Activated gamma-delta T cell treated with anti-CD3 and anti-CD28 coated beads, Interleukin-2, amount 50 U/mL, for 16 hours (primary cell): ENCODE measurements at regions not wholly inside any gene's neighbourhood (a gene's known extent, or its start where the extent isn't known, plus 50 kb on each side); places are given as distances from the start of the nearest gene placed in this dataset.

ENCODE experiments used
- DNase-seq: peaks from one replicate; pipeline ENCODE4 v3.0.0-alpha.2; 2020; ENCODE audit warnings: low read depth

DNA sequence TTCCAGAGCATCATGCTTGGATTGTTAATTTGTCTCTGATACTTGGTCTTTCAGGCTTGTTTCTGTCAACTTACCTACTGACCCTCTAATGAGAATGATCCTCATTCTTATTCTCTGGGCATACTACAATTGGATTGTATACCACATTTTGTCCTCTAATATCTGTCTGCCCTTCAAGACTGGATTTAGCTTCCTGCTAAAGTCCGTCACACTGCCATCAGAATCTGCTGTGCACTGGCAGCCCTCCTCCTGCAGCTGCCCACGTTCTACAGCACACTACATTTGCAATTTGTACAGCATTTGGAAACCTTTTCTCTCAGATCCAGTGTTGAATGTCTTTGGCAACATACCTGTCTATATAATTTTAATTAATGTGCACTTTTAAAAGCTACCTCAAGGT lies 183.1 kb downstream of the ZNF330 start:
- DNase-seq, result no peak

DNA sequence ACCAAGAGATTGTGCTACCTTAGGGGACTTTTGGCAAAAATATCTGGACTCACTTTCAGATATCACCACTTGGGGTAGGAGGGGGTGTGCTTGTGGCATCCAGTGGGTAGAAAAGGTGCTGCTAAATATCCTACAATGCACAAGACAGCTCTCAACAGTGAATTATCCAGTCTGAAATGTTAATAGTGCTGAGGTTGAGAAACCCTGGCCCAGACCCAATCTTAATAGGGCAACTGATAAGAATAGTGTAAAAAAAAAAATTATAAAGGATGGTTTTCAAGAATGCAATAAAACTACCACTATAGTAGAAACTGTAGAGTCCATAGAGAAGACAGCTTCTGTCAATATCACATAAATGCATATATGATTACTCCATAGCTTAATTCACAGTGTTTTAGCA lies 185.5 kb downstream of the ZNF330 start:
- no peak for DNase-seq

DNA sequence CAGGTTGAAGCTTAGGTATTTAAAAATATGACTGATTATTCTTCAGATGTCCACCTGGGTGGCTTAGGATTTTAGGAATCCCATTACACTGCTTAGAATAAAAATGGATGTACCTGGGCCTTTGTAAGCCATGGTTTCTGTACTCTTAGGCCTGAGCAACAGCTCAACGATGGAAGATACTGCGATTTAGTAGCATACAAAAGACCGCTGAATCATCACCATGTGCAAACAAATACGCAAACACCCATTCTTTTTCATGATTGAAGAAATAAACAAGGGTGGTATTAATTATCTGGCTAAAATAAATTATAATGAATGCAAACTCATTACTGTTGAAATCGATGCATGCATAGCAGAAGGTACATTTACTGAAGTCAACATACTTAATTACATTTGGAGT lies 188.9 kb downstream of the ZNF330 start:
- DNase-seq, result no peak

DNA sequence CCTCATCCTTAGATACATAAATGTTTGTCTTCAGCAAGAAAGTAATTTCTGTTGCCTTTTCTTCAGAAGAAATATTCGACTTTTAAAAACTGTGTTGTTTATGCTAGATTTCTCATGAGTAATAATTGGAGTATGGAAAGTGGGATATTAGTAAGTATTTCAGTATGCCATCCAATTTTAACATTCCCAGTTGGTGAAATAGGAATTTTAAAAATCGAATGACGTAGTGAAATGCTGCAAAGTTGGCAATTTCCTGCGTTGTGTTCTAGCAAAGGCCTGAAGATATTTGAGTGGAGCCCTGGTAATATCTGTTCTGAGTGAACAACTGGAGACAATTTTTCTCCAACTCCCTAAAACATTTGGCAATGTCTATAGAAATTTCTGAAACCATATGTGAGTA lies 190.1 kb downstream of the ZNF330 start:
- no peak for DNase-seq

DNA sequence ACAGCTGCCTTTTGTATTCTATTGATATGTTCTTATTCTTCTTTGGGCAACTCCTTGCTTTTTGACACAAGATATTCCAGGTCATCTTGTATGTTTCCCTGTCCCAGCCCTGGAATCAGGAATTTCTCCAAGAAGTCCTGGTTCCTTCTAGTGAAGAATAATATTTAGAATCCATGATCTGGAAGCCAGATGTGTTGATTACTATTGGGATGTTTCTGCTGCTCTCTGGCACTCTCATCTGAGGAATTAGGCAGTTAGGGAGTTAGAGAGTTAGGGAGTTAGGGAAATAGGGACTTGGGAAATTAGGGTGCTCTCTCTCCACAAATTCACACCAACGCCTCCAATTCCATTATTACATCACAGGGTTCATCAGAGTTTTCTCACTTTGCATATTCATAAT lies 191.2 kb downstream of the ZNF330 start:
- no peak for DNase-seq

DNA sequence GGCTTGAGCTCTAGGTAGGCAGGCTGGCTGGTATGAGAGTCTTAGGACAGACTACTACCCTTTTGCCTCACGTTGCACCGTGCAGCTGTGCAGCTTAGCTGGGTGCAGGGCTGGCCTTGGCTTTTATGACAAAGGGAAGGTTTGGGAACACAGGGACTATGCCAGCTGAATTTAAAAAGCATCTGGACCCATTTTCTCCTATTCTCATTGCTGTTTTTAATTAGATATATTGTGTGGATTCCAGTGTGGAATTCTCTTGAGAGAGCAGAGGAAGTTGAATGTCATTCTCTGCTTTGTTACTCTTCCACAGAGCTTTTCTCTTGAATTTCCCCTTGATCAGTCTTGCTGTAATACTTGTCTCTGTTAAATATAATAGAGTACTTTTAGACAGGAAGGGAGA lies 192.7 kb downstream of the ZNF330 start:
- DNase-seq, result no peak

DNA sequence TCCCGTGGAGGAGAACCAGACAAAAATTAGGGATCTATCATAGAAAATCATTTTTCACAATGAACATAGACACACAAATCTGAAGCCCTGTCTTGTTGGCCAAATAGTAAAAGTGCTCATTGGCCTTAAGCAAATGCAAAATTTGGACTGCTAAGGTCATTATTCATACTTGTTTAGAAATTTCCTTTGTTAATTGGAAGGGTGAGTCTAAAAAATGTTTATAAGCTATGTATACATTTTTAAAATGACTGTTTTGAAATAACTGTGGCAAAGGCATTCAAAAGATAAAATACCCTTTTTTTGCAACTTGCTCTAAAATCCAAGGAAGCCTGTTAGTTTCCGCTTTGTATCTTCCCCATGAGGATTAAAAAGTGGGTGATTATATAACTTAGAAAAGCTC lies 195.0 kb downstream of the ZNF330 start:
- no peak for DNase-seq

DNA sequence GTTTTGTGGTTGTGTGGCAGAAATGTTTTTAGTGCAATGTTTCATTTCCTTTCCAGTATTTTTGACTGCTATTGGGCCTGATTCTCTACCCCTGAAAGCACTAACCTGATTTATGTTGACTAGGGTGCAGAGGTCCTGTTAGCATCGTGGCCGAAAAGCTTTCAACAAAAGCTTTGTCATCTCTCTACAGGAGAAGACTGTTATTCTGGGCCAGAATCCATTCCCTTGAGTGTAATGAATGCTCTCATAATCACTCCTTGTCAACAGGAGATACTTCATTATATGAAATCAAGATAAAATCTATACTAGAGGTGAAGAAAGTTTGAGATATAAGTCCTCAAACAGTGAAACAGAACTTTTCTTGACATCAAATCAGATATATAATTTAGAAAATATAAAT lies 195.5 kb downstream of the ZNF330 start:
- DNase-seq, result no peak

DNA sequence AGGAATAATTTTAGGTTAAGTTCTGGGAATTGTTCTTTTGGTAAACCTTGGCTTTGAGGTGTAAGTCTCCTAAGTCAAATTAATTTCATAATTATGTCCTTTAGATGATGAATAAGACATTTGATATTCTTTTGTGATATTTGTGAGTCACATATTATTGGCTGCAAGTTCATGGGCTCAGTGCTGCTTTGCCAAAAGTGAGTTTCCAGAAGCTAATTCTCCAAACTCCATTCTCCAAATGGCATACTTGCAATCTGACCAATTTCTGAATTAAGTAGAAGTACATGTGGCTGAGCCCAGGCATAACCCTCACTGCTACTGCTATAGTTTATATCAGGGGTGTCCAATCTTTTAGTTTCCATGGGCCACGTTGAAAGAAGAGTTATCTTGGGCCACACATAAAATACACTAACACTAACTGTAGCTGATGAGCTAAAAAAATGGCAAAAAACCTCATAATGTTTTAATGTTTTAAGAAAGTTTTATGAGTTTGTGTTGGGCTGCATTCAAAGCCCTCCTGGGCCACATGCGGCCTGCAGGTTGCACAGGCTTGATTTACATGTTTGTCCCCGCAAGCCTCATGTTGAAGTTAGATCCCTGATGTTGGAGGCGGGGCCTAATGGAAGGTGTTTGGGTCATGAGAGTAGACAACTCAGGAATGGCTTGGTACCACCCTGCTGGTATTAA lies 196.1 kb downstream of the ZNF330 start:
- DNase-seq, result no peak

DNA sequence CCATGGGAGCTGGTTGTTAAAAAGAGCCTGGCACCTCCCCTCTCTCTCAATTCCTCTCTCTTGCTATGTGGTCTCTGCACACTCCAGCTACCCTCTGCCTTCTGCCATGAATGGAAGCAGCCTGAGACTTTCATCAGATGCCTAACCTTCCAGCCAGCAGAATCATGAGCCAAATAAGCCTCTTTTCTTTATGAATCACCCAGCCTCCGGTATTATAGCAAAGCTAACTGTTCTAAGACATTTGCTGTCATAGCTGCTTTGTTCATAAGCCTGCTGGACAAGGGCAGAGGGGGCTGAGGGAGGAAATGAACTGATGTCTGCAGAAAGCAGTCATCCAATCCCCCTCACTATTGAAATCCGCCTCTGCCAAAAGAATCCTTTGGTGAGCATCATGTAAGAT lies 196.7 kb downstream of the ZNF330 start:
- DNase-seq, result no peak

DNA sequence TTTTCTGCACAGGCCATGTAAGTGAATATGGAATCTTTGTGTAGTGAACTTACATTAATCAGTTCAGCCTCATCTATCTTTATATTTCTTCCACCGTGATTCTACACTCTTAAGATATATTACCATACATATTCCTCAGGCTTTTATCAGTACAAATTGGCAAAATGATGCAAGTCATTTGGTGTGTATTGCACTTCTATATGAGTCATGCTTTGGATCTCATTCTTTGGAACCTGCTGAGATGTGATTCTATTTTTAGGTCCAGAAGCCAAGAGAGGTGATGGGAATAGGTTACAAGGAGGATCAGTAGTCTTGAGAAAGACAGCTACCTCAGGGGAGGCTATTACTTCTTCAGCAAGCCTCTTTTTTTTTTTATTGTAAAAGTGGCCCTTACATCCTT lies 204.4 kb downstream of the ZNF330 start:
- no peak for DNase-seq

DNA sequence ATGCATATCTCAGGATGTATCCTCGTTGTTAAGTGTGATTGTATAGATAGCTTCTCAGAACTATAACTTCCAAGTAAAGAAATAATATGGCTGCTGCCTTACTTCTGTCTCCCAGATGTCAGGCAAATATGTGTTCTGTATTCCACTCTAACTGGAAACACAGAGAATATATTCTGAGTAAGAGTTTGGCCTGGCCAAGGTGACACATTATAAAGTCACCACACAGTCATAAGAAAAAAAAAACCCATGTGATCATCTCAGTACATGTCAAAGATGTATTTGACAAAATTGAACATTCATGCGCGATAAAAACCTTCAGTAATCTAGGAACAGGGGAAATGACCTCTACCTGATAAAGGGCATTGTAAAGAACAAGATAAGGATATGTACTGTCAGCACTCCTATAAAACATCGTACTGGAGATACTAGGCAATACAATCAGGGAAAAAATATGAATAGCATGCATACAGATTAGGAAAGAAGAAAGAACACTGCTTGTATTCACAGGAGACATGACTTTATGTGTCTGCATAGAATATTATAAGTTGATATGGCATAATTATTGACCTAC lies 207.1 kb downstream of the ZNF330 start:
- DNase-seq, result no peak

DNA sequence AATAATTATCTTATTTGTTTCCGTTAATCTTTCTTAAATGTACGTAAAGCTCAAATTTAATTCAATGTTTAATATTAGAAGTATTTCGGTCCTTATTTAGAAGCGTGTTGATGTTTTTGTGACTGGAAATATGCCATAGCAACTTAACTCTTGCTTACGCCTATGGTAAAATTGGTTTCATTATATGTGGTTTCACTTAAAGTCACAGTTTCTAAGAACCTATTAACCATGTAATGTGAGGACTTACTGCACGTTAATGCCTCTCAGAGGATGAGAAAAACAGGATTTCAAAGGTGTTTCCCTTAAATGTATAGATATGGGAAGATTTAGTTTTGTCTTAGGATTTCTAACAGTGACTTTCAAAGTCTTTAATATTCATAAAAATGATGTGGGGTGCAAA lies 206.4 kb upstream of the IL15 start:
- no peak for DNase-seq

DNA sequence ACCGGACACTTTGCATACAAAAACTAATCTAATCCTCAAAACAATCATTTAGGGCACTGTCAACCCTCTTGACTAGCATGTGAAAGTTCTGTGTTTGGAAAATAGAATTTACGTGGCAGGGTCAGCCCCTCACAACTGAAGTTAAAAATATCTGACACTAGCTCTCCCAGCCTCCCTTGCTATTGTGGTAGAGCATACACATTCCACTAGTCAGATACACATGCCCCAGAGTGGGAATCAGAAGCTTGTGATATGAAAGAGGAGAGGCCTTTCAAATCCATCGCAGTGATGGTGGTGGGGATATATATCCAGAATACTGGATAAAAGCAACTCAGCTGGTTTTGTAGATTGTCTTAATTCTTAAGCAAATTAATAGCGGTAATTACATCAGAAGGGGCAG lies 205.7 kb upstream of the IL15 start:
- DNase-seq, result no peak

DNA sequence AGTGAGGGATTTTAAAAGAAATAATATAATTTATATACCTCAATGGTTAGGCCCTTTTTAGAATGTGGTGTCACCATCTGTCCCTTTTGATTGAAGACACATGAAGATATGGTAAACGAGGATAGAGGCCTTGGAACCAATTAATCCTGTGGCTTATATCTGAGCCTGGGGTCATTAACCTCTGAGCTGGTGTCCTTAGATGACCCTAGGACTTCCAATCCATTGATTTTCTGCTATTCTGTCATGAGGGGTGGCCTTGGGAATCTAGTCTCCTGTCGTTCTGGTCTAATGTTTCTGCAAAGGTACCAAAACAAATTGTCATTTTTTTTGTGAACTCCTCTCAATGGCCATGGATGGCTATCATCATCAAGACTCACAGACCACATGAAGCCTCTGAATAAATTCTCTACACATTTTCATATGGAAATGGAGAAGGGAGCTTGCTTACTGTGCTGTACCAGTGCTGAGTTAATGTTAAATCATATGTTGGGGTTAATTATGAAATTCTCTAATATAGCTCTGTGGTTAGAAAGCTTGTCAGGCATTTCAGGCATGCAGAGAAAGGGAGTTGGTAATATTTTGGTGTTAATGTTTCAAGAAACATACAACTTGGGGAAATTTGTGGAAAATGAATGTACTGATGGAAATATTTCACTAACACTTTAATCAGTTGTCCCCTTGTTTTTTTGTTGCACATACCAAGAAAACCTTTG lies 204.2 kb upstream of the IL15 start:
- DNase-seq, result no peak

DNA sequence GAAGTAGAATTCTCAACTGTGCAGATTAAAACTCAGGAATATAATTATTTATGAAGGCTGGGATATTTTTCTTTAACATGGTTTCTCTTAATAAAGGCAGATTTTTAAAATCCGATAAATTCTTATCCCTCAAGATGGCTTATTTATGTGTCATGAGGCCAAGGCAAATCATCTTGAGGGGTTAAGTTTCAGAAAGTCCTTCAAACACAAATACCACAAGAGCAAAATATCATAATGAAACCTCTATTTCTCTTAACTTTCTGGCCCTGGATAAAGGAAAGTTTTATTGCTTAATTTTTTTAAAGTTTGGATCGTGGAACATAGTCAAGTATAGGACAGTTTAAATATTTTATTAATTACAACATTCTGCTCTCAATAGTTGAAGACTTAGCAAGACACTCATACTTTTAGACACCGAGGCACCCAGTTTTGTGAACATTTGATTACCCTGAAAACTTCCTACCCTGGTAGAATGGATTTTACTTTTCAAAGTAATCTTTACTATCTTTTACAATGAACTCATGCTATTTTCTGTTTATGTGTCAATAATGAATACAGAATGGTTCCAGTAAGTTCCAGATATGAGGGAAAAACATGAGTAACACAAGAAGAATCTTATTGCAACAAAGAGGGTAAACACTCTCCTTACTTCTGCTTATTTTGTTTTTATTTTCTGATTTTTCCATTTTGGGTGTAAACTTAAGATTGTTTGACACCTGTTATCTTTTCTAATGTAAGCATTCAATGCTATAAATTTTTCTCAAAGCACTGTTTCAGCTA lies 200.7 kb upstream of the IL15 start:
- DNase-seq, result no peak

DNA sequence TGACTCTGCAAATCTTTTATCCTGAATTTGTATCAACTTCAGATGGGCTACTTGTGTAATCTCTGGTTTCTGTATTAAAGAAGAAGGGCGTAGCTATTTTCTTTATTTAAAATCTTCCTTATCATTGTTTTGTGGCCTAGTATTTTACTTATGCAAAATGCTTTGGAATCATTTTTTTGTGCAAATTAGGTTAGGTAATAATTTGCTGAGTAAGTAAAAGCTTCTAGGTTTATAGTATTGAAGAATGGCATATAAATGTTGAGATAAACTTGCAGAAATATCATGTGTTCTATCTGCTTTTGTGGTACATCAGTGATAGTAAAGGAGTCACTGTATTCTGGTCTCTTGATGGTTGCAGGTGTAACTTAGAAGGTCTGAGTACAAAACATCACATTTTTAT lies 197.2 kb upstream of the IL15 start:
- no peak for DNase-seq

DNA sequence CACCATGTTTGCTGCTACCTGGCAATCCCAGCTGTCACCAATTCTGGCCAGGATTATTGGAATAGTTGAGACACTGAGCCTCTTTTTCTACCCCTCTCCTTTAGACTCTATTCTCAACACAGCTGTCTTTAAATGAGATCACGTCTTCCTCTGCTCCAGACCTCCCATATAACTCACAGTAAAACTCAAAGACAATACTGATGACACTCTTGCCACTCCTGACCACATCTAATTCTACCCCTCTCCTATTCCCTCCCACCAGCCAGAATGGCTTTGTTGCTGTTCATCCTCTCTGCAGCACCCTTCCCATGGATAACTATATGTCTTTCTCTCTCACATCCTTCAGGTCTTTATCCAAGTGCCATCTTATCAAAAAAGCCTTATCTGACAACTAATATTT lies 188.6 kb upstream of the IL15 start:
- no peak for DNase-seq

DNA sequence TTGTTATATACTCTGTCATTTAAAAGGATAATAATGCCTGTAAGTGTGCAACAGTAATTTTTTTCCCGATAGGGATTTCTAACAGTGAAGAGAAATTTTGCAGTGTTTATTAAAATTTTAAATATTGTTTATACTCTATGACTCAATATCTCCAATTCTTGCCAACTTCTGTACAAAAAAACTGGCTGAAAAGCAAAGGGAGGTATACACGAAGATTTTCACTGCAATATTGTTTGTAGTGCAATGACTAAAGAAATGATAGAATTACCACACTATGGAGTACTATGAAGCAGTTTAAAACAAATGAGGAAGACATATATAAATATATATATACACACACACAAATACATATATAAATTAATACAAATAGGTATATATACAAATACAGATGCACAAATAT lies 187.9 kb upstream of the IL15 start:
- DNase-seq, result no peak

DNA sequence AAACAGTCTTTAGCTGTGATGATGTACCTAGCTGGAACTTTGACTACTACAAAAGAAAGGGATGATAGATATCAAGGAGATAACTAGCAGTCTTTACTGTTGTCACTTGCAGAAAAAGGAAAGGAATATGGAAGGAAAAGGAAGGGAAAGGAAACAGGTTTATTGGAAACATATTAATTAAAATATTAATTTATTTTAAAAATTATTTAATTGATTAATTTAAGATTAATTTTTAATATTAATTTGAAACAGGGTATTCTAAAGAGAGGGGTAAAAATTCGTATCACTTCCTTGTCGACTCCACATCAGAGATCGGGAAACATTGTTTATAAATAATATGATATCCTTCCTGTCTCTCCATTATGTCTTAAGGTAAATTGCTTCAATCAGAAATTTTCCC lies 186.5 kb upstream of the IL15 start:
- DNase-seq, result no peak

DNA sequence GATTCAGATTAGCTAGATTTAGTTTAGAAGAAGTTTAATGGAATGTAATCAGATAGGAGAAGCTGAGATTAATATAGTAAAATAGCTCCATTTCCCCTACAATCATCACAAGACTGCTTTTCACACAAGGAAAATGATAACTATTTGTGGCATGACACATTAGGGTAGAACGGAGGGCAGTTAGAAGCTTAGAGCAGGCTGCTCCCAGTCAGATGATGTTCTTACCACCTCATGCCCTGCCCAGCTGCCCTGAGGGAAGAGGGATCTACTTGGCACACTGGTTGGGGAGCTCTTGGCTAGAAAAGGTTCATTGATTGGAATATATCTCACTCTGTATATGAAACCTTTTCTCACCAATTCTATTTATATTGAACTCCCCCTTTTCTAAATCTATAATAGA lies 180.7 kb upstream of the IL15 start:
- DNase-seq, result no peak

DNA sequence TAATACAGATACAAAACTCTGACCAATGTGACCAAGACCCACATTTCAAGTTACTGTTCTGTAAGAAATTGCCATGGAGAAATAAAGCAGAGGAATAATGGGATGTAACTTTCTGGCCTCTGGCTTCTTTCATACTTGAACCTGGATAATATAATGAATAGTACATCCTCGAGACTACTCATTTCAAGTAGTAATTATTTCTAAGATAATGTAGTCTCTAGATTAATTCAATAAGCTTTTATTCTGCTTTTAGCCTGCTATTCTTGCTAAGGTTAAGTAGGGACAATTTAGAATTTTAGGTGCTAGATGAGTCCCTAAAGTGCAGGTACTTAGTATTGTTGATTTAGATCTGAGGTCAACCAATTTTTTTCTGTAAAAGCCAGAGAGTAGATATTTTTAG lies 178.7 kb upstream of the IL15 start:
- DNase-seq, result no peak

DNA sequence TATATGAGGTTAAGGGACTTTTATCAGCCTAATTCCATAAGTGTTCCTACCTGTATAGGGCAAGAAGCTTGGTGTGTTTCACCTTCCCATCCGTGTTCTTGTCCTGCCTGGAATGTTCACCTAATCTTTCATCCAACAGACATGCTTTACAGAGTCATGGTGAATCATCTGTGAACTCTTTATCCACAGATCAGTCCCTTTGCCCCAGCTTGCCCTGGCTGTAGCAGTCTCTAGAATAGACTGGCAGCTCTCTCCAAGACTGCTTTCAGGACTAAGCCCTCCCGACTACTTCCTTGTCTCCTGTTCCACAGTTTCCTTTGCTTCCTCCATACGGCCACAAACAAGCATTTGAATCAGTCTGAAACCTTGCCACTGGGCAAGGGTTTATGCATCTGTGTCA lies 177.9 kb upstream of the IL15 start:
- DNase-seq, result no peak
